ENCODE measurements at regions not wholly inside any gene's neighbourhood (a gene's known extent, or its start where the extent isn't known, plus 50 kb on each side); places are given as distances from the start of the nearest gene placed in this dataset.

DNA sequence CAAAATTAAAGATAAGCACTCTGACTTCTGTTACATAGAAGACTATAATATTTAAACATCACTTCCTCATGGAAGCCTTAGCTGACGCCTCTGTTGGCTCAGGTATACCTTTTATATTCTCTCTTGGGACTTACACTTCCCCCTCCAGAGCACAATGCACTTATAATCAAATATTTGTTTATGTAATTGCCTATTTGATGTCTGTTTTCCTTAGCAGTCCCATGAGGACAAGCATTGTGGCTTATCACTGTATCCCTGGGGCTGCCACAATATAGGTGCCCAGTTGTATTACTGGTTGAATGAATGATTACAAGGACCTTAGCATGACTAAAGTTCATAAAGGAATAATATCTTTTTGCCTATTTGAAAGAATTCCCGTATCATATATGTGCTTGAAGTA lies 186.7 kb upstream of the VGLL2 start:
- no peak for DNase-seq

DNA sequence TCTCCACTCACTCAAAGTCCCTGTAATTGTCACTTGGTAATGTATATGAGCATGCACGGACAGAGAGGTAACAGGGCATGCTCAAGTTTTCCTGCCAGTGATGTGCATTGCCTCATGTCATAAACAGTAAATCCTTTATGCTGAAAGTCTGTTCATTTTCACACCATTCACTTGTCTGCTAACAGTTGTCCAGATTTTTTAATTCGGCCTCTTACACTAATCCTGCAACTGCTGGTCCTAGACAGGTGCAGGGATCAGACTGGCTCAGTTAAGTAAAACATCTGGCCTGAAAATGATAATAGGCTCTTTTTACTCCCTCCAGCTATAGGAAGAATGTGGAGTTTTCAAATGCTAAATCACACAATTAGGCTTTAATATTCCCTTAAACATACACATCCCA lies 185.4 kb upstream of the VGLL2 start:
- peak; percentile 24 to 70 (median 58) for DNase-seq

GRCh38 chr6:117089604-117090003 lies 175.8 kb upstream of the VGLL2 start:
- no peak for DNase-seq

DNA sequence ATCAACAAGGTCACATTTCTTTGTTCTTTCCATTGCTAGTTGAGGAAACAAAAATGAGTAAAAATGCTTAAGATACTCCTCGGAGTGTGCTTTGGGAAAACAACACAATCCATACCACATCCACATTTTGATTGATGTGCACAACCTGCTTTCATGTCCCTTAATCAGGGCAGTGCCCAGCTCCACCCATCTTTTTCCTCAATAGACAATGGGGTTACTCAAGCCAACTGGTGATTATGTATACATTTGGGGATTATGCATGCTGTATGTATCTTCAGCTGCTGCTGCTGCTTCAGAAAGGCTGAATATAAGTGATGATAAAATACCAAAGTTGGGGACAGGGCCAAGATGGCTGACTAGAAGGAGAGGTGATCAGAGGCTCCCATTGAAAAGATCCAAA lies 155.2 kb upstream of the VGLL2 start:
- no peak for DNase-seq

DNA sequence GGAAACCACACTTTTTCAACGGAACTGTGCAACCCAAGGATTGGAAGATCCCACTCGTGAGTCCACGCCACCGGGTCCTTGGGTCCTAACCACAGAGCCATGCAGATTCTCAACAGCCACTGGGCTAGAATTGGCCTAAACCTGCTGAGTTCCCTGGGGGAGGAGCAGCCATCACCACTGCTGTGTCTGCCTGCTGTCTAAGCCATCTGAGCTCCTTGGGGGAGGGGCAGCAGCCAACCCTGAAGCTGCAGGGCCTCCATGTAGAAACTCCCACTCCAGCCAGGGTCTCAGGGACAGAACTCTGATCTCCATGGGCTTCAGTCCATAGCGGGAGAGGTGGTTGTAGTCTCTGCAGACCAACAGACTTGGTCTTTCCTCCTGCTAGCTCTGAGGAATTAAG lies 154.6 kb upstream of the VGLL2 start:
- DNase-seq = no peak

DNA sequence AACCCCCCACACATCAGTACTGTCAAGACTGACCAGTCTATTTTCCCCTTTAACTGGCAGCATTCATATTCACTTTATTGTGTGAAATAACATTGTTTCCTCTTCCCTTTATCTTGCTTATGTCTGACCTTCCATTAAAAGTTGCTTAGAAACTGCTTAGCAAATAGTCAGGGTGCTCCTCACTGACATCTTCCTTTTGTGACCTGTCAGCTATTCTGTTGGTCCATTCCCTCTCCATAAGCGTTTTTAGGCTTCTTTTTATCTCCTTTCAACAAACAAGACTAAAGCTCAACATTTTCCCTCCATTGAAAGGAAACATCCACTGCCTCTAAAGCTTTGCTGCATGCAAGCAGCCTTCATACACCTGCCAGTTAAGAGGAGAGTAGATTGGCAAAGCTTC lies 147.7 kb upstream of the VGLL2 start:
- DNase-seq = no peak

- DNase-seq = no peak
Measured at GRCh38 chr6:117118490-117118889, 146.9 kb upstream of the VGLL2 start.

GRCh38 chr6:117126213-117126612 lies 139.1 kb upstream of the VGLL2 start:
- no peak for DNase-seq

- no peak for DNase-seq
Measured at GRCh38 chr6:117128052-117128451, 137.3 kb upstream of the VGLL2 start.

GRCh38 chr6:117130125-117130524 lies 135.2 kb upstream of the VGLL2 start:
- DNase-seq = no peak

DNA sequence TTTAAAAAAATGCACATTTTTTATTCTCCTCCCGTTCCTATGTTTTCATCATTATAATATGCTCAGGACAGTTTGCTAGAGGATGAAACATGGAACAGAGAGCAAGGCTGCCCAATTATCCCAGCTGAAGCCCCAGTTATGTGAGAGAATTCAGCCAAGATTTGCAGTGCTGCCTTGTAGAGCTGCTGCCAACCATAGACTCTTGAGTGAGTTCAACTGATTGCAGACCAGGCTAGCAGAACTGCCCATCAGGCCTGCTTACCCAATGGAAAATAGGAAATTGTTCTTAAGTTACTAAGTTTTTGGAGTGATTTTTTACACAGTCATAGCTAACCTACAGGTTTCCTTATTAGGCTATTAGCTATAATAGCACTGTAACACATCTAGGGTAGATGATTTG lies 128.7 kb upstream of the VGLL2 start:
- no peak for DNase-seq

- peak; percentile 26 to 72 (median 48) for DNase-seq
Measured at GRCh38 chr6:117137711-117138110, 127.6 kb upstream of the VGLL2 start.

GRCh38 chr6:117138425-117138824 lies 126.9 kb upstream of the VGLL2 start:
- no peak for DNase-seq

- DNase-seq = peak in 1 of 3 donors; percentile 27
Measured at GRCh38 chr6:117138920-117139319, 126.4 kb upstream of the VGLL2 start.

GRCh38 chr6:117142142-117142541 lies 123.2 kb upstream of the VGLL2 start:
- no peak for DNase-seq

- DNase-seq = no peak
Measured at GRCh38 chr6:117142995-117143394, 122.4 kb upstream of the VGLL2 start.

- DNase-seq = no peak
Measured at GRCh38 chr6:117143647-117144046, 121.7 kb upstream of the VGLL2 start.

DNA sequence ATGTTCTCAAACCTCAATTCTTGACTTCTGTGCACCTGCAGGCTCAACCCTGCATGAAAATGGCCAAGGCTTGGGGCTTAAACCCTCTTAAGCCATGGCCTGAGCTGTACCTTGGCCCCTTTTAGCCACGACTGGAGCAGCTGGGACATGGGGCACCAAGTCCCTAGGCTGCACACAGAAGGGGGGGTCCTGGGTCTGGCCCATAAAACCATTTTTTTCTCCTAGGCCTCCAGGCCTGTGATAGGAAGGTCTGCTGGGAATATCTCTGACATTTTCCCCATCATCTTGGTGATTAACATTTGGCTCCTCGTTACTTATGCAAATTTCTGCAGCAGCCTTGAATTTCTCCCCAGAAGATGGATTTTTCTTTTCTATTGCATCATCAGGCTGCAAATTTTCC lies 119.4 kb upstream of the VGLL2 start:
- DNase-seq = no peak

GRCh38 chr6:117149324-117149723 lies 116.0 kb upstream of the VGLL2 start:
- DNase-seq = no peak

GRCh38 chr6:117156741-117157140 lies 108.6 kb upstream of the VGLL2 start:
- peak in 1 of 3 donors; percentile 36 for DNase-seq

DNA sequence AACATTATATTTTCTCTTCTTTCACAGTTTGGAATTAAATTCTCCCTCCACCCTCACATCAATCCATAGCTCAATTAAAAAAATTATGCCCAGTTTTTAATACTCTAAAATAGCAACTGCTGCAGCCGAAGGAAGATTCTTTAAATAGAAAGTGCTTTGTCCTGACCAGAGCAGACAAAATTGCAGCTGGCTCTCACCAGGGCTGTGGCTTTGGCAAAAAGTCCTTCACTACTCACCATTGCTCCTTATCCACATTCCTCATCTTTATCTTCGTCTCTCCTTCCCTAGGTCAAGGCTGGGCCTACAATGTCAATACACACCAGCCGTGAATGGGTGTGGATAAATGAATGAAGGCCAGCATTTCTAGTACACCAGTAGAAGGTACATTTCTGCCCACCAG lies 107.9 kb upstream of the VGLL2 start:
- DNase-seq = peak in 1 of 3 donors; percentile 19

GRCh38 chr6:117165911-117166499 lies 99.4 kb upstream of the VGLL2 start:
- peak in 2 of 3 donors; percentile 16 to 31 for DNase-seq

- DNase-seq = peak in 2 of 3 donors; percentile 38 to 64
Measured at GRCh38 chr6:117167520-117168271, 97.7 kb upstream of the VGLL2 start.

Measured in muscle of back (tissue), 3 donors.